C1 segment of cervical spinal cord (tissue), 14 donors: ENCODE measurements at regions not wholly inside any gene's neighbourhood (a gene's known extent, or its start where the extent isn't known, plus 50 kb on each side); places are given as distances from the start of the nearest gene placed in this dataset.

Source experiments
- DNase-seq, 14 donors: peaks; one replicate each; lab custom pipeline; 2025; lab: John Stamatoyannopoulos, UW

DNA sequence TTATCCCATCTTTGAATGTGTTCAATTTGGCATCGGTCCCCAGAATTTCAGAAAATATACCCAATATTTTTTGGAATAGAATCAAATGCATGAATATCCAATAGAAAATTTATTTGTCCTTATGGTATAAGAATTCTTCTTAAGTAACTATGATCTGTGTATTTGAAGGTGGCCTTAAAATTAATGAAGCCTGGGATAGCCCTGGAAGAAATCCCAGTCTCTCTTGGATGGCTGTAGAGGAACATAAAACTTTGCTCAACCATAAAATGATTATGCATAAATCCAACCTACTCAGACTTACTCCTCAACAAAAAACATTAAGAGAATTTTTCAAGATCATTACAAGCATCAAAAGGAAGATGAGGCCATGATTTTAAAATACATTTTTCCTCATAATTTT lies 269.4 kb upstream of the SMIM31 start:
- no peak for DNase-seq

GRCh38 chr4:164485136-164485535 lies 268.8 kb upstream of the SMIM31 start:
- DNase-seq: no peak

GRCh38 chr4:164488114-164488513 lies 265.8 kb upstream of the SMIM31 start:
- DNase-seq: no peak

- no peak for DNase-seq
Measured at GRCh38 chr4:164501074-164501473, 252.9 kb upstream of the SMIM31 start.

GRCh38 chr4:164503874-164504273 lies 250.1 kb upstream of the SMIM31 start:
- DNase-seq: no peak

- no peak for DNase-seq
Measured at GRCh38 chr4:164508097-164508496, 245.8 kb upstream of the SMIM31 start.

- DNase-seq: no peak
Measured at GRCh38 chr4:164508771-164509170, 245.2 kb upstream of the SMIM31 start.

GRCh38 chr4:164509951-164510350 lies 244.0 kb upstream of the SMIM31 start:
- no peak for DNase-seq

- no peak for DNase-seq
Measured at GRCh38 chr4:164512124-164512523, 241.8 kb upstream of the SMIM31 start.

DNA sequence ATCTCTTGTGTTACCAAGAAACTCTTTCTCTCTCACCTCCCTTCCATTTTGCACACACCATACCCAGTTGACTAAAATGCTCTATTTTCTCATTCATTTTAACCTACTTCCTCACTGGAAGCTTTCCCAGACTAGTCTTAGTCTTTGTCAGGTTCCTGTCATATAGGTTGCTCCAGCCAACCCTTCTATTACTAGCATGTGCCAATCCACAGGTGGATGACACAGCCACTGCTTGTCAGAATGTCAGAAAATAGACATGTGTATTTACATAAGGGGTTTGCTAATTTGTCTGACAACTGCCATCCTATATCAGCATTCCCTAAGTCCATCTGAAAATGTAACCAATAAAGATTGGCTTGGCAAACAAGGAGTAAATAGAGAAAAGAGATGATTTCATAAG lies 239.2 kb upstream of the SMIM31 start:
- DNase-seq: no peak

GRCh38 chr4:164524789-164525188 lies 229.1 kb upstream of the SMIM31 start:
- DNase-seq: no peak

DNA sequence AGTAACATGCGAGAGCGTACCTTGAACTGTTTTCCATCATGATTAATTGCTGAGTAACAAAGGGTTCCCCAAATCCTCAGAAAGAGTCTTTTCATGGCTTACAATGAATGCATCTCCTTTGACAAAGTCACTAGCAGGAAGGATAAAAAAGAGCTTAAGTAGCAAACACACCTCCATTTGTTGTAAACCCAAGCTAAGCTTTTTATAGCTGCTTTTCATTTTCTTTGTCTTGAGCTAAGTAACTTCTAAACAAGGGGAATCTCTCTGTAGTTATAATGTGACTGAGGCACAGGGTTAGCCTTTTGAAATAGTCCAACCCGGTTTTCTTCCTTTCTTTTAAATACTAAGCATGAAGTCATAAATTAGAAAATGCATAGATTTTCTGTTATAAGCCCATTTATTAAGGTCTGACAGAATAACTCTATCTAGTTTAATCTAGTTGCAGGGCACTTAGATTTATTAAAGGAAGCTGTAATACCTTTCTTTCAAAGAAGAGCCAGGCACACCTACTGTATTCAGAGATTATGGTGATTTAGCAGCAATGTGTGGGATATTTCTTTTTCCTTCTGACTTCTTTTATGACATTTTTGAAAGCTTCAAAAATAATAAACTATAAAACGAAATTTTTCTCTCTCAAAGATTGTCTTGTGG lies 226.9 kb upstream of the SMIM31 start:
- DNase-seq: no peak

GRCh38 chr4:164529058-164529457 lies 224.9 kb upstream of the SMIM31 start:
- no peak for DNase-seq

DNA sequence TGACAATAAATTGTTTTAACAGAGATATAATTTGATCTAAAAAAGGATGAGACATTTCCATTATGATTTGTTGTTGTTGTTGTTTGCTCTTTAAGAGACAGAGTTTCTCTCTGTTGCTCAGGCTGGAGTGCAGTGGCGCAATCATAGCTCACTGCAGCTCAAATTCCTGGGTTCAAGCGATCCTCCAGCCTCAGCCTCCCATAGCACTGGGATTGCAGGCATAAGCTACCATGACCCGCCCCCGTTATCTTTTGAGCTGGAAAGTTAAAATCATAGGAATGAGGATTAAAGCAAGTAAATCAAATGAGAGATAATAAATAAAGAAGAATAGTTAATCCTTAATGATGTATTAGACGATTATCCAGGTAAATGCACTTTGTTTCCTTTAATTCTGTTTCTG lies 224.4 kb upstream of the SMIM31 start:
- DNase-seq: no peak

DNA sequence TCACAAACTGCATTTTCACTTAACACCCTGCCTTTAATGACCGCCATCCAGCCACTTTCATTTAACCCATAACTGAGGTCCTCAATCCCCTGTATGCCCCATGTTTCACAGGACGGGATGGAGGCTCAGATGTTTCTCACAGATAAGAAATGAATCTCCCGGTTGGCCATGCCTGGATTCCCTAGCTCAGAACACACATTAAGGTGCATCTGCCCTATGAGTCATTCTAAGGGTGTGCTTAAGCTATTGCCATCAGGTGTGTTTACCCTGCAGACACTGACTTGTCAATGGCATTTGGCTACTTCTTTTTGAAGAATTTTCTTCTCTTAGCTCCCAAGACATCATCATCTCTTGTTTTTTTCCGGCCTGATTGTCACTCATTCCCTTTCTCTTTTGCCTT lies 222.6 kb upstream of the SMIM31 start:
- no peak for DNase-seq

GRCh38 chr4:164536814-164537213 lies 217.1 kb upstream of the SMIM31 start:
- no peak for DNase-seq

DNA sequence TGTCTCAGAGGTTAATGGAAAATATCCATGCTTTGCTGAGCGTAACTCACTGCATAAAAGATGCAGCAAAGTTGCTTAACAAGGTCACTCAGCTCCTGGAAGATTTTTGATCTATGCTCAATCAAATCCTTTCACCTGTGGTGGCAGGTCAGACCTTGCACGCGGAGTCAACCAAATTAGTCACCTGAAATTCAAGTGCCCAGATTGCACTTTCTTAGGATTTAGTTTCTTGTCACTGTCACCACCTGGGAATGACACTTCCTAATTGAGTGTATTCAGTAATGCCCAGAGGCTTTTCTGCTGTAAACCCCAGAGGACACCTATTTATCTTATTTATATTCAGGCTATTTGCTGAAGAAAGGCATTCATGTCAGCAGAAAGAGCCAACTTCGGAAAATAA lies 215.8 kb upstream of the SMIM31 start:
- DNase-seq: no peak

DNA sequence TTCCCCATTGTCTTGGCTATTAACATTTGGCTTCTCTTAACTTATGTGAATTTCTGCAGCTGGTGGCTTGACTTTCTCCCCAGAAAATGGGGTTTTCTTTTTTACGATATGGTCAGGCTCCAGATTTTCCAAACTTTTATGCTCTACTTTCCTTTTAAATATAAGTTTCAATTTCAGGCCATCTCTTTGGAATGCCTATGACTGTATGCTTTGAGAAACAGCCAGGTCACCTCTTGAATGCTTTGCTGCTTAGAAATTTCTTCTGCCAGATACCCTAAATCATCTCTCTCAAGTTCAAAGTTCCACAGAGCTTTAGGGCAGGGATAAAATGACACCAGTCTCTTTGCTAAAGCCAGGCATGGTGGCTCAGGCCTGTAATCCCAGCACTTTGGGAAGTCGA lies 212.9 kb upstream of the SMIM31 start:
- no peak for DNase-seq

GRCh38 chr4:164542431-164542830 lies 211.5 kb upstream of the SMIM31 start:
- DNase-seq: no peak

DNA sequence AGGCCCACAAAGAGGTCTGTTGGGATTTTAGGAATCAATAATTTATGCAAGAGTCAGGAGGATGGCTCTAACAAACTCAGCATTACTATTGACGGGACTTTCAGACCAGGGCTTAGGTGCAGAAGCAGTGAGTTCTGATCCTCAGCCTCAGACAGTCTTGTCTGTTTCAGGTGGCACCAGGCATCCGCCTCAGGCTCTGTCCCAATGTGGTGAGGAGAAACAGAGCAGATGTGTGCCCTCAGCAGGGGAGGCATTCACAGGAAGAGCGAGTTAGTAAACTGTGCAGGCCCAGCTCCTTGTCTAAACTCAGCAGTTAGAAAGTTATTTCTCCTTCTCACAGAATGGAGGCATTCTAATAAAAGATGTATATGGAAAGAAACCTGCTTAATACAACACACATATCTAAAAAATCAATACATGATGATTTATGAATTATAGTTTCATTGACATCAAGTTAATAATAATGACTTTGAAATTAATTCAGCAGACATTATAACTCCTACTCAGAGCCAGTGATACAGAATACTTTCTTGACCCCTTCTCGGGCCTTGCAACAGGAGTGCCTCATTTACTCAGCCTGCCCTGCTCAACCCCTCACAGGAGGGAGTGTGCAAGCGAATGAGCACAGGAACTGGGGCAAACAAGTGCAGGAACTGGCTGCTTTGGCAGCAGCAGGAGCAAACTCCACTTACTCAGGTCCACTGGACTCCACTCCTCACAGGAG lies 202.8 kb upstream of the SMIM31 start:
- no peak for DNase-seq

GRCh38 chr4:164551713-164552040 lies 202.3 kb upstream of the SMIM31 start:
- DNase-seq: no peak

DNA sequence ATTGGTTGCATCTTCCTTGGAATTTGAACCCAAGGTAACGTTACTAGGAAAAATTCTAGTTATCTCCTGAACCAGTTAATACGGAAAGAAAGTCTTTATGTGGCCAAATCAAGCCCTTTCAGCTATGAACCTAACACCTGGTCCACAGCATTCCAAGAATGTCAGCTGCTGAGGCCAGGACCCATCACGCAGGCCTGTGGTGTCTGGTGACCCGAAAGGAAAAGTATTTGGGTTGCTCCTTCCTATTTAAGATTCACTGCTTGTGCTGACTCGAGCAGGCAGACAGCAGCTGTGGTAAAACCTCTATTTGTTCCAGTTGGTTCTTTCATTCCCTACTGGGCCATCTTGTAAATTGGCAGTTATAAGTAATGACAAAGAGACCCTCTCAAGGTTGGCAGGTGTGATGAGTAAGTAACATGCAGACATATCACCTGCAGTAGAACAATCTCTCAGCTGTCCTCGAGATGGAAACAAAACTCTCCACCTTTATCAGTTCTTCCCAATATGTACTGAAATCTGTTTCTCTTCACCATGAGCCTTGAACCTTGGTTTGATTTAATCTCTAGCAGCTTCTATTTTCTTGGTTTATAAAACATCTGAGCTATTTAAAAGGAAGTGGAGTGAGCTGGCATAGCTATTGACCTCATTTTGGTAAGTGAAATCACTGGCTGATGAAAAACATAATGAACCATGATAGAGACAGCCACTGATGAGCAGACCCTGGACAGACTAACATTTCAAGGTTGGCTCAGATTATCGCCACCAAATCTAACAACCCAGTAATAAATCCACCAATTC lies 182.1 kb upstream of the SMIM31 start:
- DNase-seq: no peak

- no peak for DNase-seq
Measured at GRCh38 chr4:164572877-164573279, 181.1 kb upstream of the SMIM31 start.
